LNCaP clone FGC (cell line): ENCODE measurements at regions not wholly inside any gene's neighbourhood (a gene's known extent, or its start where the extent isn't known, plus 50 kb on each side); places are given as distances from the start of the nearest gene placed in this dataset.

Experiments used
- DNase-seq: peaks from one replicate; pipeline ENCODE4 v3.0.0-alpha.2; 2011; ENCODE audit warnings: low read depth
- H3K4me3 ChIP-seq: 2 replicates; pipeline ENCODE4 v1.5.1; 2011; ENCODE audit warnings: mild to moderate bottlenecking, low read depth, low read length, control low read depth
- CTCF ChIP-seq: IDR thresholded peaks from 2 replicates; pipeline ENCODE4 v1.5.1; 2012; ENCODE audit warnings: mild to moderate bottlenecking; ENCODE audit not compliant: control insufficient read depth, insufficient read depth; ENCODE audit errors: extremely low read depth

- peak; percentile 78 for TF ChIP-seq CTCF
- no peak for DNase-seq
- no peak overlapping the region for H3K4me3 ChIP-seq
Measured at GRCh38 chr3:24640330-24640877, 145.8 kb upstream of the THRB start.

- no peak for DNase-seq
- H3K4me3 ChIP-seq: no peak overlapping the region
- TF ChIP-seq CTCF: no peak
Measured at GRCh38 chr3:24641628-24642027, 147.0 kb upstream of the THRB start.

GRCh38 chr3:24645047-24645446, 150.4 kb upstream of the THRB start:
- no peak for TF ChIP-seq CTCF
- DNase-seq: no peak
- H3K4me3 ChIP-seq: no peak overlapping the region

- no peak for DNase-seq
- no peak for TF ChIP-seq CTCF
- H3K4me3 ChIP-seq: no peak overlapping the region
Measured at GRCh38 chr3:24646790-24647189, 152.1 kb upstream of the THRB start.

- no peak for TF ChIP-seq CTCF
- DNase-seq: no peak
- H3K4me3 ChIP-seq: no peak overlapping the region
Measured at GRCh38 chr3:24648063-24648462, 153.4 kb upstream of the THRB start.

- no peak for DNase-seq
- TF ChIP-seq CTCF: no peak
- no peak overlapping the region for H3K4me3 ChIP-seq
Measured at GRCh38 chr3:24650839-24651238, 156.2 kb upstream of the THRB start.

GRCh38 chr3:24657870-24658510, 163.3 kb upstream of the THRB start:
- DNase-seq: peak; percentile 80
- no peak overlapping the region for H3K4me3 ChIP-seq
- no peak for TF ChIP-seq CTCF
